HG03457 (cell line): ENCODE measurements at regions not wholly inside any gene's neighbourhood (a gene's known extent, or its start where the extent isn't known, plus 50 kb on each side); places are given as distances from the start of the nearest gene placed in this dataset.

ENCODE experiments used
- ATAC-seq: cut with Tn5 transposase; IDR thresholded peaks from one replicate; pipeline ENCODE4 v1.9.1; 2021; ENCODE audit warnings: moderate number of reproducible peaks; ENCODE audit not compliant: unreplicated experiment

DNA sequence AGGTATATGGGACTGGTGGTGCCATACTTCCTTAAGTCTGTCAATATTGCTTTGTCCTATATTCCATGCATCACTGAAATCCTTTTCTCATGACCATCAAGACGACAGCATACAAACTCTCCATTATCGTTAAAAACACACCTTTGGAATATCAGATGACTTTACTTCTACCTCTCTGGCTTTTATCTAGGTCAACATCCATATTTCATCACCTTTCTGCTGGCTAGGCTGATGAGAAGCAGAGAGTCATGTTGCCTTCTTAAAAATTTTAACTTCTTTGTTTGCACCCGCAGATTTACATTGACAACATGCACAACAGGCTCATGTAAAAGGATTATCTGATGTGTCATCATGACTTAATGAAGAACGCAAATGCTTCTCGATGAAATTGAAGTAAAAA lies 771.4 kb downstream of the OLFM4 start:
- ATAC-seq, result no peak

GRCh38 chr13:53807251-53807834 lies 778.7 kb downstream of the OLFM4 start:
- ATAC-seq, result no peak

GRCh38 chr13:53821632-53822031 lies 793.0 kb downstream of the OLFM4 start:
- ATAC-seq, result no peak

GRCh38 chr13:53822136-53822535 lies 793.5 kb downstream of the OLFM4 start:
- no peak for ATAC-seq

DNA sequence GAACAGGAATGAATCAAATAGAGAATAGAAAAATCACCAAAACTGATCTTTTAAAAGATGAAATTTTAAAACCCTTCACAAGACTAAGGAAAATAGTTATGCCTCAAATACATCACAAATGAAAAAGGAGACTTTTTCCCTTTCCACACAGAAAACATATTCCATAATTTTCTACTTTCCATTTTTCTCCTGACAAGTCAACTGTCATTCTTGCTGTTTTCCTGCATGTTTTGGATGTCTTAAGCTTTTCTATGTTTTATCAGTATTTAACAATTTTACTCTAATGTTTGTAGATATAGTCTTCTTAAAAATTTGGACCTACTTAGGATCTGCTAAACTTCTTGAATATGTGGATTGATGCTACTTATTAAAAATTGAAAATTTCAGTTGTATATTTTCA lies 810.8 kb downstream of the OLFM4 start:
- ATAC-seq, result no peak

- ATAC-seq, result no peak
These were observed 816.0 kb downstream of the OLFM4 start for GRCh38 chr13:53844473-53845146.

DNA sequence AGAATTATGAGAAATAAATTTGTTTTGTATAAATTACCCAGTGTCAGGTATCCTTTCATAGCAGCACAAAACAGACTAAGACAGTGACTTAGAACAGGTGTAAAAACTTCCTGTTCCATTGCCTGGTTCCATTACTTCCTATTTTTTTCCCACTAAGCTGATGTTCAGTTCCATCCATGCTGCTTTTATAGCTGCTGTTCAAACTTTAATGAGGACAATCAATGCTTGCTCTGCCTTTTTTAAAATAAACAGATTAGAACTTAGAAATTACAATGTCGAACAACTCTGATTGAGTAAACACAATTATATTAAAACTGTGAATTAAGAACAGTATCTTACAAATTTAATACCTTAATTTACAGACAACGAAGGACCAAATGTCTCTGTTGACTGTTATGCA lies 818.9 kb downstream of the OLFM4 start:
- ATAC-seq, result no peak

DNA sequence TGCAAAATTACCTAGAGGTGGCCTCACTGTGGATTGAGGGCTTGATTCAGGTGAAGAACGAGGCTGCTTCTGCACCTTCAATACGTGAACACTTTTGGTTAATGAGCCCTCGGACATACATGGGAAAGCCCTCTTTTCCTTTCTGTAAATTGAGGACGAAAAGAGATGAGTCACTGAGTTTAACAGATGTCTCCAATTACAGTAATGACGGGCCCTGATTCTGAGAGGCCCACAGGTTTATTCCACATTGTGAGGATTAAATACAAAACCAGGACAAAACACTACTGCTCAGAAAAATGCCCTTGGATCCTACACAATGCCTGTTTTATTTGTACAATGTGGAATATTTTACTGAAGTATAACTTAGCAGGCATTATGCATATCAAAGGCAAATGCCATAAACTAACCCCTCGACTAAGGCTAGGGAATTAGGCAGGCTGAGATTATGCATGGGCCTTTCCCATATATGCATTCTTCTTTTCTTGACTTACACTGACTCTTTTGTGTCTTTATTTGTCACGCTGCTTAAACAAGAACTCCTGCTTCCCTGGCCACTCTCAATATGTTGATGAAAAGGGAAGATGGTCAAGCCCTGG lies 819.9 kb downstream of the OLFM4 start:
- no peak for ATAC-seq

DNA sequence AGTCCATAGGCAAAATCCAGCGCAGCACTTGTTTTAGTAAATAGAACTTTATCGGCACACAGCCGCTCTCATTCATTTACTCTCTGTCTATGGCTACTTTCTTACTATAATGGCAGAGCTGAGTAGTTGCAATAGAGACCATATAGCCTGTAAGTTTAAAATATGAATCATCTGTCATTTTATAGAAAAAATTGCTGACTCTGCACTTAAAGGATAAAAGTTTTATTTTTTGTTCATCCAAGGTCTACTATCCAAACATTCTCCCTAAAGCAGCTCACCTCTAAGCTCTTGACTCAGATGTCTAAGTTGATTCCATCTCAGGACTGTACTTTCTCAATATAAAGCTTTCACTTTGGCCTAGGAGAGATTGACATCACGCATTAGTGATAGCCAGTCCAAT lies 825.7 kb downstream of the OLFM4 start:
- ATAC-seq, result no peak

GRCh38 chr13:53856573-53857195 lies 828.1 kb downstream of the OLFM4 start:
- ATAC-seq, result no peak

DNA sequence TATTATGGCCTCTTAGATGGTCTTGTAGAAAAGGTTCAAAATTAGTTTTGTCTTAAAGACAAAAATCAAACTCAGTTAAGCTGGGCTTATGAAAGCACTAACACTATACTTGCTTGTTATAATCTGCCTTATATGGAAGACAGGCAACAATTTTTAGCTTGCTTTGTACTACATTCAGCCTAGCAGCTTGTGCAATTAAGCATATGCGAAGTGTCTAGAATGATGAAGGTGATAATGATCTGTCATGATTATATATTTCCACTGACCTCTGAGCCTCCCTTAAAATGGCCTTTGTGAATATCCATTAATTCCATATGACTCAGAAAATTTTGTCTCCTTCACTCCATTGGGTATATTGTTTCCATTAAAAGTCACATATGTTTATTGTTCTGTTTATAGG lies 834.9 kb downstream of the OLFM4 start:
- no peak for ATAC-seq

DNA sequence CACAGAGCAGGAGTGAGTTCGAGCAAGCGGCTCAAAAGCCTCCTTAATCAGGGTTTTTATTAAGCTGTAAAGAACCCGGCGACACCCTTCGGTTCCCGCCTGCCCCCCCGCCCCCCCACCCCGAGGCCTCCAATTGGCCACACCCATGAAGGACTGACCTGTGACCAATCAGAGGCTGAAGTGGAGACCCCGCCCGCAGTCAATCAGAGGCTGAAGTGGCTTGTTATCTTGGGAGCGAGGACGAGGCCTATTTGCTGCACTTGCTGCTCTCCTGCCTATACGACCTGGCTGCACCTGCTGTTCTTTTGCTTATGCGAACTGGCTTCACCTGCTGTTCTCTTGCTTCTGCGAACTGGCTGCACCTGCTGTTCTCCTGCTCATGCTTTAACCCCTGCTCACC lies 844.9 kb downstream of the OLFM4 start:
- ATAC-seq, result no peak

- ATAC-seq, result no peak
These were observed 850.2 kb downstream of the OLFM4 start for GRCh38 chr13:53878861-53879260.

GRCh38 chr13:53885997-53886396 lies 857.4 kb downstream of the OLFM4 start:
- ATAC-seq, result no peak

GRCh38 chr13:53890696-53891095 lies 862.1 kb downstream of the OLFM4 start:
- no peak for ATAC-seq

DNA sequence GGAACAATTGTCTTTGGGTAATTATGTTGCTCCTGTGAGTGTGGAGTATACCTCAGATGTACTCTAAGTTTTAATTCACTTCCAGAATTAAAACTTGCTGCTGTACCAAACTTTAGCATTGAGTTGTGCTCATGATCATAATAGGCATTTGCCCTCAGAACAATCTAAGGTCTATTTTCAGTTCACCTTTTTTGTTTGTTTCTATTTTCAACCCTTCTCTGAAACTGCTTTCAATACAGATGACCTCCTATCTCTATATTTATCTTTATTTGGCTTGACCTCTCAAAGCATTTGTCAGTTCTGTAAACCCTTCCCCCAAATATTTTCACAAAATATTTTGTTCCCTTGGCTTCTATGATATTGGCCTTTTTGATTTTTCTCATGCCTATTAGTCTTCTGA lies 873.0 kb downstream of the OLFM4 start:
- no peak for ATAC-seq

DNA sequence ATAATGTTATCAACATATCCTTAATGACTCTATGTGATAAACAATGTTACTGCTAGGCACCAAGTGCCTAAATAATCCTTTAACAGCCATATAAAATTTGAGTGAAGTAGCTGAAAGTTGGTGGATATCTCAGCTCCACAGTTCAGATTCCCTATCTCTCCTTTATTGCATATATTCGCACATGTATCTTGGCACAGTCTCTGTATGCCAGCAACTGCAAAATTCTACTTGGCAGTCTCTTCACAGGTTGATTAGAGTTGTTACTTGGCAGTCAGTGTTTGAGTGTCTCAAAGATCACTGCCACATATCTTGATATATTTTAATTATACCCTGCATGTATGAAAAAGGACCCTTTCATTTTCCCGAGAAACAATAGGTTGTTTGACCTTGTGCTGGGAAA lies 879.3 kb downstream of the OLFM4 start:
- no peak for ATAC-seq

DNA sequence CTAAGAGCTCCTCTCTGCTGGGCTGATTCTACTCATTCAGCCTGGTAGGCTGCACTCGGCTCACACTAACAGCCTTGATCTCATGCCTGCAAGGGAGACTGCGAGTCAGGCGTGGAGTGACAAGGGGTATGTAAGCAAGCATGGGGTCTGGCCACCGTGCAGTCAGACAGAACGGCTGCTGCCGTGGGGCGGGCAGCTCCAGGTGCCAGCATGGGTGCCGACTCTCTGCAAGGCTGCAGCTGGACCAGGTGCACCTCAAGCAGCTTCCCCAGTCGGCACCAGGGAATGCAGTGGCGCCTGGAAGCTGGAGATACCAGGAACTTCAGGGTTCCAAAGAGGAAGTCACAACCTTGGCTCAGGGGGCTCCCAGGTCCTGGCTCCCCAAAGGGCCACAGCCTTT lies 892.3 kb downstream of the OLFM4 start:
- no peak for ATAC-seq

DNA sequence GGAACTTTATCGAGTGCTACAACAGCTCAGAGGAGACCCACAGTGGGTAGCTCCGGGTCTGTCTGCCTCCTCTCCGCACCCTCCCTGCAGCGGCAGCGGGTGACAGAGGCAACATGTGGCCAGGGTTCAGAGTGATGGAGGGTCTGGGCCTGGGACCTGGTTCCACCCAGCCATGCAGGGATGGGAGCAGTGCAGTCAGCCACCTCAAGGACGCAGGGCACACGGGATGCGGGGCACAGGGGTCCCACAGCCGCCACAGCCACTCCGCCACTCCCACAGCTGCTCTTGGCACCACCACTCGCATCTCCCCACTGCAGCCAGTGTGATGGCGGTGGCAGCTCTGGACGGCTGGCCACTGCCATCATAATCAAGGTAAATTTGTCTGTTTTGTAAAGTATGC lies 892.9 kb downstream of the OLFM4 start:
- no peak for ATAC-seq

DNA sequence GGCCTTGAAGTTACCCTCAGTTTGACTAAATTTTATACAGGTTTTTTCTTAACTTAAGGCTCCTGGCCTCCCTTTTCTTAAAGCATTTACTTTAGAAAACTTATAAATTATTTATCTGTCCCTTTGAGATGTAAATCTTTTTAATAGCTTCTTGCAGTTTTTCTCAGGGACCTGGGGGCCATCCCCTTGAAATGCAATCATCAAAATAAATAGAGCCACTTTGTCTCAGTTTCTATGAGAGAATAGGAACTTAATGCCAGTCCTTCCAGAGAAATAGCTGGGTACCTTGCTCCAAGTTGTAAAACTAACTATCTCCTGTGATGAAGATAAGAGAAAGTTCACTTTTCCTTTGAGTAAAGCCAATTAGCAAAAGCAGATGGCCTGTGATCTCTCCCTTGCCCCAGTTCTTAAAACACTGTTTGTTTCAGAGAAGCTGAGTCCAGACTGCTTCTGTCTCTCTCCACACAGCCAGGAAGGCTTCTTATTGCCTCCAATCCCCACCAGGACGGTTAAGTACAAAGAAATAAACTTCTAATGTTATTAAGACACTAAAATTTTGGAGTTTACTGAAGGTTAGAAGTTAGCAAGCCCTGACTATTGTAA lies 913.1 kb downstream of the OLFM4 start:
- ATAC-seq, result no peak

DNA sequence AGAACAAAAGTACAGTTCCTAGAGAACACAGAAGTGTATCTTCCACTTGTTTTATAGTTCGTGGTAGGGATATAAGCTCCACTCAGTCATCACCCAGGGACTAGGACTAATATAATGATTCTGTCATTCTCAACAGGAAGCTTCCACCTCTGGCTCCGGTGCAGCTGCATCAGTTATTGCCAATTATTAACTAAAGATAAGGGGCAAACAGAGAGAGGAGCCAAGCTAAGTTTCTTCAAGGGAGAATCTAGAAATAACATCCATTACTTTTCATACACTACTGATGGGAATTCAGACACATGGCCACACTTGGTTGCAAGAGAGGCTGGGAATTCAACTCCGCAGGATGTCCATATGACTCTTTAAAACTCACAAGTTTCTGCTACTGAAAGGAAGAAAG lies 917.9 kb downstream of the OLFM4 start:
- no peak for ATAC-seq

- ATAC-seq, result no peak
These were observed 924.6 kb downstream of the OLFM4 start for GRCh38 chr13:53953183-53953582.
